EL (cell line): ENCODE measurements at regions not wholly inside any gene's neighbourhood (a gene's known extent, or its start where the extent isn't known, plus 50 kb on each side); places are given as distances from the start of the nearest gene placed in this dataset.
"Not testable (repeated sequence)": the region's sequence is repeated elsewhere in the genome, so short reads cannot be mapped to it uniquely, and the experiment has no call there.

Source experiments
- DNase-seq: peaks from one replicate; pipeline ENCODE4 v3.0.0-alpha.2; 2016

GRCh38 chr12:46516238-46516932 lies 143.8 kb upstream of the SLC38A2 start:
- no peak for DNase-seq

GRCh38 chr12:46515829-46516228 lies 143.3 kb upstream of the SLC38A2 start:
- DNase-seq = no peak

GRCh38 chr12:46514886-46515285 lies 142.3 kb upstream of the SLC38A2 start:
- DNase-seq = no peak

DNA sequence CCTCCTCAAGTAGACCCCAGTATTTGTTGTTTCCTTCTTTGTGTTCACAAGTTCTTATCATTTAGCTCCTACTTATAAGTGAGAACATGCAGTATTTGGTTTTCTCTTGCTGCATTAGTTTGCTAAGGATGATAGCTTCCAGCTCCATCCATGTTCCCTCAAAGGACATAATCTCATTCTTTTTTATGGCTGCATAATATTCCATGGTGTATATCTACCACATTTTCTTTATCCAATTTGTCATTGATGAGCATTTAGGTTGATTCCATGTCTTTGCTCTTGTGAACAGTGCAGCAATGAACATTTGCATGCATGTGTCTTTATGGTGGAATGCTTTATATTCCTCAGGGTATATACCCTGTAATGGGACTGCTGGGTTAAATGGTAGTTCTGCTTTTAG lies 137.7 kb upstream of the SLC38A2 start:
- not testable (repeated sequence) for DNase-seq

- no peak for DNase-seq
Measured at GRCh38 chr12:46509135-46509534, 136.6 kb upstream of the SLC38A2 start.

DNA sequence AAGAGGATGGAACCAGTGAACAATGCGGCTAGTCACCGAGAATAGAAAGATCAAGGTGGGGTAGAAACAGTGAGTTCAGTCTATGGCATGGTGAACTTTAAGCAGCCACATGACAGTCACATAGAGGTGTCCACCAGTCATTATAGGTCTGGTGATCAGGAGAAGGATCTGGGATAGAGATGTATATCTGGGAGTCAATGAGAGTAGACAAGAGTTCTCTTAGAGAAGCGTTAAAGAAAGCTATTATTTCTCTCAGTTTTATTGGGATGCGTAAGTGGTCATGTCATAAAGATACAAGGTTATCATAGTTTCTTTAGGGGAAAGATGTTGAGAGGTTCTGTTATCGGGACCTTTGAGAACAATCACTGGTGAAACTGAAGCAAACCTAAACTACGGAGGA lies 136.1 kb upstream of the SLC38A2 start:
- DNase-seq = no peak

DNA sequence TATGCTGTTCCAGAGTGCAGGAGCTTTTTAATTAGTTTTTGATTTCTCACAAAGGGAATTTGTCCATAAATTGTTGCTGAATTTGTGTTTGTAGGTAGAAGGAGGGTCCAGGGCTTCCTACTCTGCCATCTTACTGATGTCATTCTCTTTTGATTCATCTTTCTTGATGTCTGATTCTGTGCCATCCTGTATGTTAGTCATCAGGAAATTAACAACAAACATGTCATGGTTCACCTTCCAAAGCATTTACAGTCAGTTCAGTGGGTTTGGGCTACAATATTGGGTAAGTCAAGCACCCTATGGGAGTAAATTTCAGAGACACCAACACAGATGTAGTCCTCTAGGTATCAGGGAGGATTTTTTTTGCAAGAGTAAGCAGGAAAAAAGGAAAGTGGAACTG lies 135.2 kb upstream of the SLC38A2 start:
- peak; percentile 25 for DNase-seq

DNA sequence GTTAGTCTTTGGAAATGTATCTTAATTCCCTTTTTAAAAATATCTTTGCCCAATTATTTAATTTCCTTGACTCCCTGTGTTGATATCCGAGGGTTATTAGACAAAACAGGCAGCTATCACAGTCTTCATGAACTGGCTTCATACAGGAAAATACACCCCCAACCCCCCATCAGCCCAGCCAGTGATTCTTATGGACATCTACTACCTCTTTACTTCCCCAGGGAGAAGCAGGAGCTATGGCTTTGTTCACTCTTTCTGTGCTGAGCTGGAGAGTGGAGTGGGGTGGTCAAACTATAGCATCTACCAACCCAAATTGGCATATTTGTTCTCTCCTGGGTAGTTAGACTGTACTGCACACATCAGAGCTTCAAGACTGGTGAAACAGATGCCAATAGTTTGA lies 134.4 kb upstream of the SLC38A2 start:
- DNase-seq = no peak

DNA sequence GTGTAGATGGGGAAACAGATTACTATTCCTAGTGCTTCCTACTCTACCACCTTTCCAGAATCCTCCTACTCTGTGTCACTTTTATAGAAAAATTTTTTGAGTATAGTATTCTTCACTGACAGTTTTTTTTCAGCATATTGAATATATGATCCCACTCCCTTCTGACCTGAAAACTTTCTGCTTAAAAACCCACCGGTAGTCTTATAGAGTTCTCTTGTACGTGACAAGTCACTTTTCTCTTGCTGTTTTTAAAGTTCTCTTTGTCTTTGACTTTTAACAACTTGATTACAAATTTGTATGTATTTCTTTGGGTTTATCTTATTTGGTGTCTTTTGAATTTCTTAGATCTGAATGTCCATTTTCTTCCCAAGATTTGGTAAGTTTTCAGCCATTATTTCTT lies 133.6 kb upstream of the SLC38A2 start:
- DNase-seq = no peak

DNA sequence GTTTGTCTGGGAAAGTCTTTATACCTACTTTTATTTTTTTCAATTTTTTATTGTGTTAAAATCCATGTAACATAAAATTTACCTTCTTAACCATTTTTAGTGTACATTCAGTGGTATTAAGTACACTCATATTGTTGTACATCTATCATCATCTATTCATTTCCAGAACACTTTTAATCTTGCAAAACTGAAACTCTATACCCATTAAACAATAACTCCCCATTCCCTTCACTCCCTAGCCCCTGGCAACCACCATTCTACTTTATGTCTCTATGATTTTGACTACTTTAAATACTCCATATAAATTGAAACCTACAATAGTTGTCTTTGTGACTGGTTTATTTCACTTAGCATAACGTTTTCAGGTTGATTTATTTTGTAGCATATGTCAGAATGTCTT lies 131.9 kb upstream of the SLC38A2 start:
- DNase-seq = no peak

DNA sequence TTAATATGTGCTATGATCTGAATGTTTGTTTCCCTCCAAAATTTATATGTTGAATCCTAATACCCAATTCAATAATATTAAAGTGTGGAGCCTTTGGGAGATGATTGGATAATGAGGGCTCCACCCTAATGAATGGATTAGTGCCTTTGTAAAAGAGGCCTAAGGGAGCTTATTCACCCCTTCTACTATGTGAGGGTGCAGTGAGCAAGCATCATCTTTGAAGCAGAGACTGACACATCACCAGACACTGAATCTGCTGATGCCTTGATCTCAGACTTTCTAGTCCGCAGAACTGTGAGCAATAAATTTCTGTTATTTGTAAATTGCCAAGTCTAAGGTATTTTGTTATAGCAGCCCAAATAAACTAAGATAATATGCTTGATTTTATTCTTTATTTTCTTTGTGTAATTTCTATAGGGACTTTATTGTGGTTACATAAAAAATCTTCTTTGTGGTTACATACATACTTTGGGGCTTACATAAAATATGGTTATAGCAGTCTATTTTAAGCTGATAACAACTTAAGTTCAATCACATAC lies 131.1 kb upstream of the SLC38A2 start:
- no peak for DNase-seq

DNA sequence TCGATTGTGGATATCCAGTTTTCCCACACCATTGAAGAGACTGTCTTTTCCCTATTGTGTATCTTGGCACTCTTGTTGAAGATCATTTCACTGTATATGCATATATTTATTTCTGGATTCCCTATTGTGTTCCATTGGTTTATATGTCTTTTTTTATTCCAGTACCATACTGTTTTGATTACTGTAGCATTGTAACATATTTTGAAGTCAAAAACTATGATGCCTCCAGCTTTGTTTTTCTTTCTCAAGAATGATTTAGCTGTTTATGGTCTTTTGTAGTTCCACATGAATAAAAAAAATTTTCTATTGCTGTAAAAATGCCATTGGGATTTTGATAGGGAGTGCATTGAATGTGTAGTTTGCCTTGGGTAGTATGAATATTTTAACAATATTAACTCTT lies 128.1 kb upstream of the SLC38A2 start:
- DNase-seq = no peak

- no peak for DNase-seq
Measured at GRCh38 chr12:46499901-46500300, 127.3 kb upstream of the SLC38A2 start.

GRCh38 chr12:46499226-46499625 lies 126.7 kb upstream of the SLC38A2 start:
- no peak for DNase-seq

- no peak for DNase-seq
Measured at GRCh38 chr12:46497739-46498138, 125.2 kb upstream of the SLC38A2 start.

- peak; percentile 87 for DNase-seq
Measured at GRCh38 chr12:46494424-46494823, 121.9 kb upstream of the SLC38A2 start.

- no peak for DNase-seq
Measured at GRCh38 chr12:46493834-46494181, 121.2 kb upstream of the SLC38A2 start.

- DNase-seq = no peak
Measured at GRCh38 chr12:46493150-46493833, 120.7 kb upstream of the SLC38A2 start.

GRCh38 chr12:46492471-46493085 lies 120.0 kb upstream of the SLC38A2 start:
- peak; percentile 95 for DNase-seq

DNA sequence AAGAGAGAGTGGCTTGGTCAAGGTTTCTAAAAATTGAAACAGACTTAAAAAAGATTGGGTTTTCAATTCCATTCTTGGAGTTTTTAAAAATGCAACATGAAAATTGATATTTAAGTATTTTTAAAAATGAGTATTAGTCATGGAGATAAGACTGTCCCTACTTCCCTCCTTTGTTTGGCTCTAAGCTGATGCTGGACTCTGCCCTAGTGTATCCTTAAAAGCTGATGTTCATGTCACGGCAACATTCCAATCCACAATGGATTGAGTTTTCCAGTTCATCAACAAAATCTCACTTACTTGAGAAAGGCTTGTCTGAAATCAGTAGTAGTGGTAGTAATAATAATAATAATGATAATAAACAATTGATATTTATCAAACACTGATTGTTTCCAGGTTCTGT lies 119.0 kb upstream of the SLC38A2 start:
- no peak for DNase-seq

- DNase-seq = peak; percentile 47
Measured at GRCh38 chr12:46490635-46491034, 118.1 kb upstream of the SLC38A2 start.

DNA sequence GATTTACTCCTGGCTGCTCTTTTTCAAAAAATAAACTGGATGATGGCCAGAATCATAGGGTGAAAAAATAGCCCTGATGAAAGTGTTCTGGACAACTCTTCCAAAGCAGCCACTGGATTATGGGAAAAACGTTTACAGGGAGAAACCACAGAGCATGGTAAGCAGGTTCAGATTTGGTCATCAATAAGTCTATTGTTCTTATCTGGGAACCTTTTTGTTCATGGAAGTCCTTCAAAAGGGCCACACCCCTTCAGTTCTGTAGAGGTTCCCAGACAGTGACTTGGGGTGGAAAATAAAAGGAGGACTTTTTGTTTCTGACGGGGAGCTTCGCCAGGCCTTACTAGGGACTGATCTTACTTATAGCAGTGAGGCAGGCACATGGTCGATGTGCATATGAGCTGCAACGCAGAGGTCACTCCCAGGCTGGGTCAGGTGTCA lies 117.4 kb upstream of the SLC38A2 start:
- DNase-seq = no peak

DNA sequence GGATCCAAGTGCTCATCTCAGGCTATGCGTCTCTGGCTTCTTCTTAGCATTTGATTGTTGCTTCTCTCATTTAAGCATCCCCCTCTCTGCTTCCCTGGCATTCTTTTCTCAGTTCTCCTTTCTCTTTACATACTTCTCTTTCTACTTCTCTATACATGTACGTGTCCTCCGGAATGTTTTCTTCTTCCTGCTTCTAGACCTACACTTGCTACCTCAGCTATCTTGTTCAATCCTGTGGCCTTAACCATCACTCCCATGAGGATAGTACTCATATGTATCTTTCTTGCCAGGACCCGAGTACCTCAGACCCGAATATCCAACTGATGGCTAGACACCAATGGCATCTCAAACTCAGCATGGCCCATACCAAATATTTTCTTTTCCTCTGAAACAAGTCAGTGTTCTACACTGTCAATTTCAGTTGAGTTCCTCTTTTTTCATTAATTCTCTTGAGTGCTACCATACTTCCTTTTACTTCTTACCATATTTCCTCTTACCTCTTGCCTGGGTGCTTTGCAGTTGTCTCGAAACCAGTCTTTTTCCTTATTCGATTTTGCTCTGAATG lies 115.1 kb upstream of the SLC38A2 start:
- DNase-seq = no peak

- DNase-seq = no peak
Measured at GRCh38 chr12:46486588-46486987, 114.0 kb upstream of the SLC38A2 start.
